MM.1S (cell line): ENCODE measurements at regions not wholly inside any gene's neighbourhood (a gene's known extent, or its start where the extent isn't known, plus 50 kb on each side); places are given as distances from the start of the nearest gene placed in this dataset.

Source experiments
- DNase-seq: peaks from one replicate; pipeline ENCODE4 v3.0.0-alpha.2; 2015
- H2AFZ ChIP-seq: fragments of 300-600 bp; sonication (generic); 2 replicates; pipeline ENCODE4 v1.6.0; 2016; ENCODE audit warnings: antibody characterized with exemption, low read length
- H3F3A ChIP-seq: fragments of 300-600 bp; sonication (generic); 2 replicates; pipeline ENCODE4 v1.6.1; 2016; ENCODE audit warnings: mild to moderate bottlenecking, antibody characterized with exemption, low read length, moderate library complexity, mixed read lengths; ENCODE audit not compliant: insufficient read depth
- H3K27ac ChIP-seq: fragments of 300-600 bp; sonication (generic); 2 replicates; pipeline ENCODE4 v1.5.1; 2016; ENCODE audit warnings: mild to moderate bottlenecking, low read length
- H3K27me3 ChIP-seq: fragments of 300-600 bp; sonication (generic); replicated peaks from 2 replicates; pipeline ENCODE4 v1.6.0; 2016; ENCODE audit warnings: low read length; ENCODE audit not compliant: insufficient read depth
- H3K36me3 ChIP-seq: fragments of 300-600 bp; sonication (generic); replicated peaks from 2 replicates; pipeline ENCODE4 v1.6.1; 2016; ENCODE audit warnings: mild to moderate bottlenecking, low read length, mixed read lengths; ENCODE audit not compliant: insufficient read depth
- H3K4me1 ChIP-seq: fragments of 300-600 bp; sonication (generic); 2 replicates; pipeline ENCODE4 v1.6.1; 2016; ENCODE audit warnings: low read length, mixed read lengths
- H3K4me2 ChIP-seq: fragments of 300-600 bp; sonication (generic); 2 replicates; pipeline ENCODE4 v1.6.0; 2016; ENCODE audit warnings: low read depth, low read length
- H3K4me3 ChIP-seq: fragments of 300-600 bp; sonication (generic); 2 replicates; pipeline ENCODE4 v1.5.1; 2016; ENCODE audit warnings: low read length, mixed read lengths
- H3K79me2 ChIP-seq: fragments of 300-600 bp; sonication (generic); 2 replicates; pipeline ENCODE4 v1.6.1; 2016; ENCODE audit warnings: mixed run types, low read length, mixed read lengths
- H3K9ac ChIP-seq: fragments of 300-600 bp; sonication (generic); 2 replicates; pipeline ENCODE4 v1.6.1; 2016; ENCODE audit warnings: low read length, mixed read lengths
- H3K9me2 ChIP-seq: fragments of 300-600 bp; sonication (generic); replicated peaks from 2 replicates; pipeline ENCODE4 v1.6.1; 2016; ENCODE audit warnings: mild to moderate bottlenecking, low read length, mixed read lengths; ENCODE audit not compliant: insufficient read depth
- H3K9me3 ChIP-seq: fragments of 300-600 bp; sonication (generic); replicated peaks from 2 replicates; pipeline ENCODE4 v1.6.1; 2016; ENCODE audit warnings: mild to moderate bottlenecking, low read length, mixed read lengths; ENCODE audit not compliant: insufficient read depth
- H4K20me1 ChIP-seq: fragments of 300-600 bp; sonication (generic); 2 replicates; pipeline ENCODE4 v1.6.1; 2016; ENCODE audit warnings: mild to moderate bottlenecking, low read length, moderate library complexity, mixed read lengths; ENCODE audit not compliant: insufficient read depth
- CTCF ChIP-seq: fragments of 300-600 bp; sonication (generic); IDR thresholded peaks from 2 replicates; pipeline ENCODE4 v1.5.1; 2016; ENCODE audit warnings: antibody characterized with exemption, low read length, mixed read lengths
- EZH2 ChIP-seq: fragments of 300-600 bp; sonication (generic); optimal IDR thresholded peaks from 2 replicates; pipeline ENCODE3; 2017; ENCODE audit warnings: low read depth, mild to moderate bottlenecking, antibody characterized with exemption, low read length, mixed read lengths
- EZH2phosphoT487 ChIP-seq: fragments of 300-600 bp; sonication (generic); IDR thresholded peaks from 2 replicates; pipeline ENCODE4 v1.6.1; 2018; ENCODE audit warnings: antibody characterized with exemption, low read length

GRCh38 chr18:44482761-44483160 lies 197.9 kb upstream of the SETBP1 start:
- Histone ChIP-seq H3F3A (no peaks in the 10 kb centered on the region), H3K4me3 (no peak overlapping the region), H3K9me3 (no peaks in the 10 kb centered on the region), H3K4me1 (no peaks in the 10 kb centered on the region), H3K79me2 (no peaks in the 10 kb centered on the region), H3K27me3 (no peaks in the 10 kb centered on the region), H3K9ac (no peak overlapping the region), H4K20me1 (no peaks in the 10 kb centered on the region), H3K9me2 (no peaks in the 10 kb centered on the region), H3K27ac (no peak overlapping the region), H3K4me2 (no peak overlapping the region), H2AFZ (no peak overlapping the region), H3K36me3 (no peaks in the 10 kb centered on the region)
- no peak for DNase-seq
- TF ChIP-seq CTCF (no peak), EZH2phosphoT487 (no peak), EZH2 (no peak)

- no peaks in the 10 kb centered on the region for H3K4me1 ChIP-seq
- H2AFZ ChIP-seq, result no peak overlapping the region
- H3K36me3 ChIP-seq, result no peaks in the 10 kb centered on the region
Measured at GRCh38 chr18:44495151-44495550, 185.5 kb upstream of the SETBP1 start.

GRCh38 chr18:44497311-44497710 lies 183.4 kb upstream of the SETBP1 start:
- no peak for TF ChIP-seq CTCF
- no peak for TF ChIP-seq EZH2
- no peak for TF ChIP-seq EZH2phosphoT487
- no peaks in the 10 kb centered on the region for H3K9me2 ChIP-seq
- H3K27me3 ChIP-seq, result no peaks in the 10 kb centered on the region
- H3F3A ChIP-seq, result no peaks in the 10 kb centered on the region
- H3K27ac ChIP-seq, result no peak overlapping the region
- DNase-seq, result no peak
- H2AFZ ChIP-seq, result no peak overlapping the region
- no peaks in the 10 kb centered on the region for H3K4me1 ChIP-seq
- no peak overlapping the region for H3K9ac ChIP-seq
- H4K20me1 ChIP-seq, result no peaks in the 10 kb centered on the region
- no peaks in the 10 kb centered on the region for H3K9me3 ChIP-seq
- H3K79me2 ChIP-seq, result no peaks in the 10 kb centered on the region
- no peak overlapping the region for H3K4me2 ChIP-seq
- no peak overlapping the region for H3K4me3 ChIP-seq
- H3K36me3 ChIP-seq, result no peaks in the 10 kb centered on the region

More at GRCh38 chr18:44495151-44495550, 185.5 kb upstream of the SETBP1 start:
- Histone ChIP-seq H3K27ac (no peak overlapping the region), H3K4me3 (no peak overlapping the region), H3K4me2 (no peak overlapping the region), H3K27me3 (no peaks in the 10 kb centered on the region), H3K9me2 (no peaks in the 10 kb centered on the region), H3K9me3 (no peaks in the 10 kb centered on the region), H4K20me1 (no peaks in the 10 kb centered on the region), H3K79me2 (no peaks in the 10 kb centered on the region), H3K9ac (no peak overlapping the region), H3F3A (no peaks in the 10 kb centered on the region)
- DNase-seq, result no peak
- TF ChIP-seq EZH2phosphoT487 (no peak), EZH2 (no peak), CTCF (no peak)
